ENCODE measurements at regions not wholly inside any gene's neighbourhood (a gene's known extent, or its start where the extent isn't known, plus 50 kb on each side); places are given as distances from the start of the nearest gene placed in this dataset.

DNA sequence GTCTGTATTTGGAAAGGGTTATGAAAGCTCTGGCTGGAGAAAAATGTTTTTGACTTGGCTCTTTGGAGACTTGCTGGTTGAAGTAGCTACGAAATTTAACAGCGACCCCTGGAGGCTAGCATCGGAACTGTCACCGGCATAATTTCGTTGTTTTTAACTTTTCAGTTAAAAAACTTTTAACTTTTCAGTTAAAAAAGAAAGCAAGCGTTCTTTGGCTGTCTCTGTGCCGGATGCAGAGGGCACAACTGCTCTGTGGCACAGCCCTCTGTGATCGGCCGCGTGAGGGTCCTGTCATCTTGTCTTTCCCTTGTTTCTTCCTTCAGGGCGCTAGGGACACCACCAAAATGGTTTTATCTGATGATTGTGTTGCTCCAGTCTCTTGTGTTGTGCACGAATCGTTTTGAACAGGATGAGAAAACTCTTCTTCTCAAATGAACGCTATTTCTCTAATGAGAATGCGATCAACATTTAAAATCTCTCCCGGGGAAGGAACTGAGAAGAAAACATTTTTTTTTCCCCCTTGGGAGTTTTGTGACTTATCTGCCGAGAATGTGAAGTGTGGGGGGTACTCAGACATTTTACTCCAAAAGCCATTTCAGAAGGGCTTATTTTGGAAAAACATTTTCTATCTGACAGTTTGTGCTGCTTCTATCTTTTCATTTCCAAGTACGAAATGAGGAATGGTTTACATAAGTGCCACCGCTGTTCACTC, 57.1 kb downstream of the ADCYAP1 start (continued):
- TF ChIP-seq, protein P1, sequence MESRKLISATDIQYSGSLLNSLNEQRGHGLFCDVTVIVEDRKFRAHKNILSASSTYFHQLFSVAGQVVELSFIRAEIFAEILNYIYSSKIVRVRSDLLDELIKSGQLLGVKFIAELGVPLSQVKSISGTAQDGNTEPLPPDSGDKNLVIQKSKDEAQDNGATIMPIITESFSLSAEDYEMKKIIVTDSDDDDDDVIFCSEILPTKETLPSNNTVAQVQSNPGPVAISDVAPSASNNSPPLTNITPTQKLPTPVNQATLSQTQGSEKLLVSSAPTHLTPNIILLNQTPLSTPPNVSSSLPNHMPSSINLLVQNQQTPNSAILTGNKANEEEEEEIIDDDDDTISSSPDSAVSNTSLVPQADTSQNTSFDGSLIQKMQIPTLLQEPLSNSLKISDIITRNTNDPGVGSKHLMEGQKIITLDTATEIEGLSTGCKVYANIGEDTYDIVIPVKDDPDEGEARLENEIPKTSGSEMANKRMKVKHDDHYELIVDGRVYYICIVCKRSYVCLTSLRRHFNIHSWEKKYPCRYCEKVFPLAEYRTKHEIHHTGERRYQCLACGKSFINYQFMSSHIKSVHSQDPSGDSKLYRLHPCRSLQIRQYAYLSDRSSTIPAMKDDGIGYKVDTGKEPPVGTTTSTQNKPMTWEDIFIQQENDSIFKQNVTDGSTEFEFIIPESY (IDR thresholded peaks at IDR 0.05; ENCODE audit: borderline replicate concordance, low read depth) = no peak
- TF ChIP-seq SIN3A (IDR thresholded peaks at IDR 0.05; ENCODE audit: borderline replicate concordance, low read depth, low read length) (no peak), FOXM1 (IDR thresholded peaks at IDR 0.05; ENCODE audit: low read depth) (no peak)

DNA sequence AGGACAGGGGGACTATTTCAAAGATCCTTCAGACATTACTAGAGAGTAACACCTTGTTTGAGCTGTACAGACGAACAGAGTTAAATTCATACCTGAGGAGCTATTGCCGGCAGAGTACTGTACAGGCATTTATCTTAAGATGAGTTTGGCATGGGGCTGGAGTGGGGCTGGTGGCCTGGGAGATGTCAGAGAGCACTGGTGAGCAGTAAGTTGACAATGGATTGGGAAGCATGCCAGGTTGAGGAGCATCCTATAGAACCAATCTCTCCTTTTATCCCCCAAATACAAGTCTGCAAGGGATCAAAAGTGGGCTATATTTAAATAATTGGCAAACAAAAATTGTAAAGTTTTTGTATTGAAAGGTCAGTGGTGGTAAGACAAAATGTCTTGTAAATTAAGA, 58.6 kb downstream of the ADCYAP1 start:
- 0% methylated on average over 2 of the region's 2 CpGs for WGBS (ENCODE audit: low lambda C conversion rate)

More for the DNA sequence above, 58.6 kb downstream of the ADCYAP1 start:
- no peak overlapping the region for H3K4me3 ChIP-seq (ENCODE audit: low read depth in 2 of 2, low read length in 1 of 2)
- no peaks in the 10 kb centered on the region for H3F3A ChIP-seq (replicated peaks; ENCODE audit: insufficient read depth)
- no peak overlapping the region for H3K9ac ChIP-seq
- ChIA-PET POLR2A (no interaction called here), CTCF (interaction anchor here (1.5 to 2.6 kb wide), 4 partner anchors 22 to 102 kb away, joined by 3 to 14 read pairs (median 7); no protein-coding TSS in a partner anchor)
- H3K27me3 ChIP-seq (ENCODE audit: insufficient read depth) = peaks cover 6% of the 10 kb centered on the region; the same call in 1 of the 2 replicates
- H3K4me1 ChIP-seq (ENCODE audit: control insufficient read depth in 1 of 2, insufficient read depth in 2 of 2, low read depth in 1 of 2, low read length in 1 of 2) = no peaks in the 10 kb centered on the region
- no peak overlapping the region for H2AFZ ChIP-seq (ENCODE audit: low read depth)
- H3K79me2 ChIP-seq (ENCODE audit: insufficient read depth) = no peaks in the 10 kb centered on the region
- TF ChIP-seq, protein P1 (IDR thresholded peaks at IDR 0.05; ENCODE audit: borderline replicate concordance, low read depth) = no peak
- TF ChIP-seq GABPA (IDR thresholded peaks at IDR 0.05; ENCODE audit: low read depth) (no peak), FOSL2 (IDR thresholded peaks at IDR 0.05; ENCODE audit: borderline replicate concordance, low read depth) (no peak), MXI1 (IDR thresholded peaks at IDR 0.05; ENCODE audit: low read depth, low read length) (no peak), SIN3A (IDR thresholded peaks at IDR 0.05; ENCODE audit: borderline replicate concordance, low read depth, low read length) (no peak), RXRA (IDR thresholded peaks at IDR 0.05; ENCODE audit: borderline replicate concordance, low read depth) (no peak), RCOR1 (IDR thresholded peaks at IDR 0.05; ENCODE audit: low read length) (no peak), TEAD4 (IDR thresholded peaks at IDR 0.05; ENCODE audit: borderline replicate concordance, insufficient read depth) (no peak), FOXJ3 (CRISPR knock-in tag; IDR thresholded peaks at IDR 0.05) (no peak)
- TF ChIP-seq, protein P2, sequence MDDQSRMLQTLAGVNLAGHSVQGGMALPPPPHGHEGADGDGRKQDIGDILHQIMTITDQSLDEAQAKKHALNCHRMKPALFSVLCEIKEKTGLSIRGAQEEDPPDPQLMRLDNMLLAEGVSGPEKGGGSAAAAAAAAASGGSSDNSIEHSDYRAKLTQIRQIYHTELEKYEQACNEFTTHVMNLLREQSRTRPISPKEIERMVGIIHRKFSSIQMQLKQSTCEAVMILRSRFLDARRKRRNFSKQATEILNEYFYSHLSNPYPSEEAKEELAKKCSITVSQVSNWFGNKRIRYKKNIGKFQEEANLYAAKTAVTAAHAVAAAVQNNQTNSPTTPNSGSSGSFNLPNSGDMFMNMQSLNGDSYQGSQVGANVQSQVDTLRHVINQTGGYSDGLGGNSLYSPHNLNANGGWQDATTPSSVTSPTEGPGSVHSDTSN (IDR thresholded peaks at IDR 0.05) = no peak
- TF ChIP-seq, protein P3, sequence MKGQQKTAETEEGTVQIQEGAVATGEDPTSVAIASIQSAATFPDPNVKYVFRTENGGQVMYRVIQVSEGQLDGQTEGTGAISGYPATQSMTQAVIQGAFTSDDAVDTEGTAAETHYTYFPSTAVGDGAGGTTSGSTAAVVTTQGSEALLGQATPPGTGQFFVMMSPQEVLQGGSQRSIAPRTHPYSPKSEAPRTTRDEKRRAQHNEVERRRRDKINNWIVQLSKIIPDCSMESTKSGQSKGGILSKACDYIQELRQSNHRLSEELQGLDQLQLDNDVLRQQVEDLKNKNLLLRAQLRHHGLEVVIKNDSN (IDR thresholded peaks at IDR 0.05; ENCODE audit: borderline replicate concordance, low read depth) = no peak
- TF ChIP-seq, protein P4, sequence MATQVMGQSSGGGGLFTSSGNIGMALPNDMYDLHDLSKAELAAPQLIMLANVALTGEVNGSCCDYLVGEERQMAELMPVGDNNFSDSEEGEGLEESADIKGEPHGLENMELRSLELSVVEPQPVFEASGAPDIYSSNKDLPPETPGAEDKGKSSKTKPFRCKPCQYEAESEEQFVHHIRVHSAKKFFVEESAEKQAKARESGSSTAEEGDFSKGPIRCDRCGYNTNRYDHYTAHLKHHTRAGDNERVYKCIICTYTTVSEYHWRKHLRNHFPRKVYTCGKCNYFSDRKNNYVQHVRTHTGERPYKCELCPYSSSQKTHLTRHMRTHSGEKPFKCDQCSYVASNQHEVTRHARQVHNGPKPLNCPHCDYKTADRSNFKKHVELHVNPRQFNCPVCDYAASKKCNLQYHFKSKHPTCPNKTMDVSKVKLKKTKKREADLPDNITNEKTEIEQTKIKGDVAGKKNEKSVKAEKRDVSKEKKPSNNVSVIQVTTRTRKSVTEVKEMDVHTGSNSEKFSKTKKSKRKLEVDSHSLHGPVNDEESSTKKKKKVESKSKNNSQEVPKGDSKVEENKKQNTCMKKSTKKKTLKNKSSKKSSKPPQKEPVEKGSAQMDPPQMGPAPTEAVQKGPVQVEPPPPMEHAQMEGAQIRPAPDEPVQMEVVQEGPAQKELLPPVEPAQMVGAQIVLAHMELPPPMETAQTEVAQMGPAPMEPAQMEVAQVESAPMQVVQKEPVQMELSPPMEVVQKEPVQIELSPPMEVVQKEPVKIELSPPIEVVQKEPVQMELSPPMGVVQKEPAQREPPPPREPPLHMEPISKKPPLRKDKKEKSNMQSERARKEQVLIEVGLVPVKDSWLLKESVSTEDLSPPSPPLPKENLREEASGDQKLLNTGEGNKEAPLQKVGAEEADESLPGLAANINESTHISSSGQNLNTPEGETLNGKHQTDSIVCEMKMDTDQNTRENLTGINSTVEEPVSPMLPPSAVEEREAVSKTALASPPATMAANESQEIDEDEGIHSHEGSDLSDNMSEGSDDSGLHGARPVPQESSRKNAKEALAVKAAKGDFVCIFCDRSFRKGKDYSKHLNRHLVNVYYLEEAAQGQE (IDR thresholded peaks at IDR 0.05; ENCODE audit: low read depth, low read length) = no peak
- TF ChIP-seq, protein P5, sequence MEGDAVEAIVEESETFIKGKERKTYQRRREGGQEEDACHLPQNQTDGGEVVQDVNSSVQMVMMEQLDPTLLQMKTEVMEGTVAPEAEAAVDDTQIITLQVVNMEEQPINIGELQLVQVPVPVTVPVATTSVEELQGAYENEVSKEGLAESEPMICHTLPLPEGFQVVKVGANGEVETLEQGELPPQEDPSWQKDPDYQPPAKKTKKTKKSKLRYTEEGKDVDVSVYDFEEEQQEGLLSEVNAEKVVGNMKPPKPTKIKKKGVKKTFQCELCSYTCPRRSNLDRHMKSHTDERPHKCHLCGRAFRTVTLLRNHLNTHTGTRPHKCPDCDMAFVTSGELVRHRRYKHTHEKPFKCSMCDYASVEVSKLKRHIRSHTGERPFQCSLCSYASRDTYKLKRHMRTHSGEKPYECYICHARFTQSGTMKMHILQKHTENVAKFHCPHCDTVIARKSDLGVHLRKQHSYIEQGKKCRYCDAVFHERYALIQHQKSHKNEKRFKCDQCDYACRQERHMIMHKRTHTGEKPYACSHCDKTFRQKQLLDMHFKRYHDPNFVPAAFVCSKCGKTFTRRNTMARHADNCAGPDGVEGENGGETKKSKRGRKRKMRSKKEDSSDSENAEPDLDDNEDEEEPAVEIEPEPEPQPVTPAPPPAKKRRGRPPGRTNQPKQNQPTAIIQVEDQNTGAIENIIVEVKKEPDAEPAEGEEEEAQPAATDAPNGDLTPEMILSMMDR (IDR thresholded peaks at IDR 0.05) = no peak
- H3K9me3 ChIP-seq = no peaks in the 10 kb centered on the region
- DNase-seq = no peak
- H3K4me2 ChIP-seq = no peak overlapping the region
- no peaks in the 10 kb centered on the region for H3K9me2 ChIP-seq
- no peaks in the 10 kb centered on the region for H4K20me1 ChIP-seq (ENCODE audit: insufficient read depth)
- H3K27ac ChIP-seq (ENCODE audit: low read depth in 2 of 2, low read length in 1 of 2) = no peak overlapping the region
- H3K36me3 ChIP-seq (replicated peaks in 1 of 2; ENCODE audit: control insufficient read depth in 1 of 2, insufficient read depth in 2 of 2, low read length in 1 of 2) = no peaks in the 10 kb centered on the region

Data from SK-N-SH (cell line).